ENCODE measurements at regions not wholly inside any gene's neighbourhood (a gene's known extent, or its start where the extent isn't known, plus 50 kb on each side); places are given as distances from the start of the nearest gene placed in this dataset.

DNA sequence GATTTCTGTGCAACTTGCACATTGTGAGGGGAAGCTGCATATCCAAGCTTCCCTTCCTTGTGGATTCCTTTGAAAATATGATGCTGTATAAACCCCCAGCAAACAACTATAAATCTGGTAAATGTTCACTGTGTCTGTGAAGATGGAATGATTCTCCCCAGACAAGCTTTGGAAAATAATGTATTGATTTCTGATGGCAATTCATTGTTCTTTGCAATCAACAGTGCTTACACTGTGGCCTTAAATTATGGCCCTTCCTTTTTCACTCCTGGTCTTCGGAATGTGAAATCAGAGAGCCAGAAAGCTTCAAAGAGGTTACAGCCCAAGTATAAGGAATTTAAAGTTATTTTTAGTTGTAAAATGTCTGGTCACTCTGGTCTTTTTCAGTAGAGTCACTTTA is 308.8 kb downstream of the CBLN4 start:
- 54 to 74% (median 63%) methylated on average over 1 of the region's 1 CpG for WGBS, 3 donors
- FAIRE-seq (no peak), DNase-seq (no peak)

DNA sequence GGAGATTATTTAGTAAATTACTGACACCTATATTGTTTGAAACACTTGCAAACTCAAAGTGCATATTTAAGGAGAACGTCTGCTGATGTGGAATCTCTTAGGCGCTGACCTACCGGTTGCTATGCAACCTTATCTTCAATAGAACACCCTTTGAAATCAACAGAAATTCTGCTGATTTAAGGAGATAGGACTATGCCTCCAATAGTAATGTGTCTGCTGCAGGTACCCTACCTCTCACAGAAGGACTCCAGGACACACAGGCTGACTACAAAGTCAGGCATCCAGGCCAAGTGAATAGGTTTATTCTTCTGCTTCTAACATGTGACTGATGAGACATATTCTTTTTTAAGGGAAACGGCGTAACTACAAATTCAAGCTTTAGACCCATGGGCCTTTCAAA is 311.7 kb downstream of the CBLN4 start:
- WGBS, 3 donors, result 38 to 58% (median 56%) methylated on average over 5 of the region's 5 CpGs
- H3K4me1 ChIP-seq (ENCODE audit: control insufficient read depth in 3 of 3, insufficient read depth in 2 of 3, low read depth in 1 of 3, low read length in 2 of 3), result no peaks in the 10 kb centered on the region
- H3K4me3 ChIP-seq (ENCODE audit: low read depth in 1 of 3, low read length in 3 of 3), result no peak overlapping the region
- H3K36me3 ChIP-seq (ENCODE audit: control insufficient read depth in 3 of 3, insufficient read depth in 2 of 3, low read depth in 1 of 3, low read length in 3 of 3), result no peaks in the 10 kb centered on the region
- no peak for DNase-seq
- H3K27me3 ChIP-seq (ENCODE audit: control insufficient read depth in 3 of 3, insufficient read depth in 3 of 3, low read length in 3 of 3), result no peaks in the 10 kb centered on the region
- H3K27ac ChIP-seq (ENCODE audit: low read depth in 1 of 3, low read length in 2 of 3), result no peak overlapping the region
- no peak for FAIRE-seq
- H3K9me3 ChIP-seq (ENCODE audit: control insufficient read depth in 2 of 2, insufficient read depth in 1 of 2, low read depth in 1 of 2, low read length in 1 of 2), result no peaks in the 10 kb centered on the region

More for the DNA sequence above, 308.8 kb downstream of the CBLN4 start:
- no peak overlapping the region for H3K27ac ChIP-seq (ENCODE audit: low read depth in 1 of 3, low read length in 2 of 3)
- H3K27me3 ChIP-seq (ENCODE audit: control insufficient read depth in 3 of 3, insufficient read depth in 3 of 3, low read length in 3 of 3), result no peaks in the 10 kb centered on the region
- no peaks in the 10 kb centered on the region for H3K9me3 ChIP-seq (ENCODE audit: control insufficient read depth in 2 of 2, insufficient read depth in 1 of 2, low read depth in 1 of 2, low read length in 1 of 2)
- no peak overlapping the region for H3K4me3 ChIP-seq (ENCODE audit: low read depth in 1 of 3, low read length in 3 of 3)
- no peaks in the 10 kb centered on the region for H3K4me1 ChIP-seq (ENCODE audit: control insufficient read depth in 3 of 3, insufficient read depth in 2 of 3, low read depth in 1 of 3, low read length in 2 of 3)
- H3K36me3 ChIP-seq (ENCODE audit: control insufficient read depth in 3 of 3, insufficient read depth in 2 of 3, low read depth in 1 of 3, low read length in 3 of 3), result no peaks in the 10 kb centered on the region

GRCh38 chr20:55685841-55686240 is 319.5 kb downstream of the CBLN4 start:
- WGBS, 3 donors, result 58 to 87% (median 73%) methylated on average over 8 of the region's 8 CpGs
- Histone ChIP-seq H3K27me3 (ENCODE audit: control insufficient read depth in 3 of 3, insufficient read depth in 3 of 3, low read length in 3 of 3) (no peaks in the 10 kb centered on the region), H3K9me3 (ENCODE audit: control insufficient read depth in 2 of 2, insufficient read depth in 1 of 2, low read depth in 1 of 2, low read length in 1 of 2) (peaks cover 0 to 2% of the 10 kb centered on the region in 2 donors), H3K4me1 (ENCODE audit: control insufficient read depth in 3 of 3, insufficient read depth in 2 of 3, low read depth in 1 of 3, low read length in 2 of 3) (no peaks in the 10 kb centered on the region), H3K36me3 (ENCODE audit: control insufficient read depth in 3 of 3, insufficient read depth in 2 of 3, low read depth in 1 of 3, low read length in 3 of 3) (no peaks in the 10 kb centered on the region), H3K27ac (ENCODE audit: low read depth in 1 of 3, low read length in 2 of 3) (no peak overlapping the region), H3K4me3 (ENCODE audit: low read depth in 1 of 3, low read length in 3 of 3) (no peak overlapping the region)
- FAIRE-seq (no peak), DNase-seq (no peak)

- FAIRE-seq (no peak), DNase-seq (no peak)
- H3K9me3 ChIP-seq (ENCODE audit: control insufficient read depth in 2 of 2, insufficient read depth in 1 of 2, low read depth in 1 of 2, low read length in 1 of 2), result peaks cover 0 to 2% of the 10 kb centered on the region in 2 donors
- no peaks in the 10 kb centered on the region for H3K27me3 ChIP-seq (ENCODE audit: control insufficient read depth in 3 of 3, insufficient read depth in 3 of 3, low read length in 3 of 3)
- H3K4me1 ChIP-seq (ENCODE audit: control insufficient read depth in 3 of 3, insufficient read depth in 2 of 3, low read depth in 1 of 3, low read length in 2 of 3), result no peaks in the 10 kb centered on the region
- no peak overlapping the region for H3K27ac ChIP-seq (ENCODE audit: low read depth in 1 of 3, low read length in 2 of 3)
- H3K36me3 ChIP-seq (ENCODE audit: control insufficient read depth in 3 of 3, insufficient read depth in 2 of 3, low read depth in 1 of 3, low read length in 3 of 3), result no peaks in the 10 kb centered on the region
- 70 to 79% (median 76%) methylated on average over 4 of the region's 4 CpGs for WGBS, 3 donors
- H3K4me3 ChIP-seq (ENCODE audit: low read depth in 1 of 3, low read length in 3 of 3), result no peak overlapping the region
These were observed 319.9 kb downstream of the CBLN4 start for GRCh38 chr20:55685425-55685824.

DNA sequence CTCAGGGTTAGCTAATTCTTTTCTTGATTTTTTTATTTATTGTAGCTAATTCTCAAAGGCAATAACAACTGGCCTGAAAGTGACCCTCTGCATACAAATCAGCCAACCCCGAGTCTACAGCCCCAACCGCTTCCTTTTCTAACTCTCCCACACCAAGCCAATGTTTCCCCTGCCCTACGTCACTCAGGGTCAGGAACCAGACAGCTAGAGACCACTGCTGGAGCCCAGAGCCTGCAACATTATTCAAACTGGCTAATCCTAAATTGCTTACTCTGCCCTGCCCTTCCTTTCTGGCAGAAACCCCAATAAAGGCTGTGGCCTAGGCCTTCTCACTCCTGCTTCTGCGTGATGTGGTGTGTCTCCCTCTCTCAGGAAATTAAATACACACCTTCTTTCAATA is 320.7 kb downstream of the CBLN4 start:
- Histone ChIP-seq H3K4me3 (ENCODE audit: low read depth in 1 of 3, low read length in 3 of 3) (no peak overlapping the region), H3K36me3 (ENCODE audit: control insufficient read depth in 3 of 3, insufficient read depth in 2 of 3, low read depth in 1 of 3, low read length in 3 of 3) (no peaks in the 10 kb centered on the region), H3K27ac (ENCODE audit: low read depth in 1 of 3, low read length in 2 of 3) (no peak overlapping the region), H3K9me3 (ENCODE audit: control insufficient read depth in 2 of 2, insufficient read depth in 1 of 2, low read depth in 1 of 2, low read length in 1 of 2) (peaks cover 0 to 2% of the 10 kb centered on the region in 2 donors), H3K4me1 (ENCODE audit: control insufficient read depth in 3 of 3, insufficient read depth in 2 of 3, low read depth in 1 of 3, low read length in 2 of 3) (no peaks in the 10 kb centered on the region), H3K27me3 (ENCODE audit: control insufficient read depth in 3 of 3, insufficient read depth in 3 of 3, low read length in 3 of 3) (no peaks in the 10 kb centered on the region)
- 49 to 67% (median 50%) methylated on average over 4 of the region's 4 CpGs for WGBS, 3 donors
- FAIRE-seq (no peak), DNase-seq (no peak)

GRCh38 chr20:55678970-55679667 is 326.2 kb downstream of the CBLN4 start:
- Histone ChIP-seq H3K27me3 (ENCODE audit: control insufficient read depth in 3 of 3, insufficient read depth in 3 of 3, low read length in 3 of 3) (no peaks in the 10 kb centered on the region), H3K4me1 (ENCODE audit: control insufficient read depth in 3 of 3, insufficient read depth in 2 of 3, low read depth in 1 of 3, low read length in 2 of 3) (no peaks in the 10 kb centered on the region), H3K36me3 (ENCODE audit: control insufficient read depth in 3 of 3, insufficient read depth in 2 of 3, low read depth in 1 of 3, low read length in 3 of 3) (no peaks in the 10 kb centered on the region), H3K4me3 (ENCODE audit: low read depth in 1 of 3, low read length in 3 of 3) (no peak overlapping the region), H3K9me3 (ENCODE audit: control insufficient read depth in 2 of 2, insufficient read depth in 1 of 2, low read depth in 1 of 2, low read length in 1 of 2) (peaks cover 0 to 1% of the 10 kb centered on the region in 2 donors), H3K27ac (ENCODE audit: low read depth in 1 of 3, low read length in 2 of 3) (no peak overlapping the region)
- WGBS, 3 donors, result 28 to 68% (median 41%) methylated on average over 5 of the region's 5 CpGs
- FAIRE-seq (no peak), DNase-seq (no peak)

DNA sequence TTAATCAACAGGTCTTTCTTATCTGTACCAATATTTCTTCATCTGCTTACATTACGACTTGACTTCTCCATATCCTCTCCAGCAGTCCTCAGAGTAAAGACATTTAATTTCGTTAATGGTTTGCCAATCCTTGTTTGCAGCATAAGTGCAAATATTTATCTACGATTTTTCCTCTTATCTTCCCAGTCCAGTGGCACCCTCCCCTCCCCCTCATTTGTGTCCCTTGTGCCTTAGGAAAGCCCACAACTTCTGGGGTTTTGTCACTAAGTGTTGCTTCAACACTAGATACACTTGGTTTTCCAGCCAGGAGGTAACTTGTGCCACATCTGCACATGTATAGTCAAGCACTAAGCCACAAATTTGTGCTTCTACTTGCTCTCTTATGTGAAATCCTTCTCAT is 327.2 kb downstream of the CBLN4 start:
- 19 to 55% (median 33%) methylated on average over 3 of the region's 3 CpGs for WGBS, 3 donors
- Histone ChIP-seq H3K4me3 (ENCODE audit: low read depth in 1 of 3, low read length in 3 of 3) (no peak overlapping the region), H3K27ac (ENCODE audit: low read depth in 1 of 3, low read length in 2 of 3) (no peak overlapping the region), H3K36me3 (ENCODE audit: control insufficient read depth in 3 of 3, insufficient read depth in 2 of 3, low read depth in 1 of 3, low read length in 3 of 3) (no peaks in the 10 kb centered on the region), H3K9me3 (ENCODE audit: control insufficient read depth in 2 of 2, insufficient read depth in 1 of 2, low read depth in 1 of 2, low read length in 1 of 2) (peaks cover 0 to 1% of the 10 kb centered on the region in 2 donors), H3K4me1 (ENCODE audit: control insufficient read depth in 3 of 3, insufficient read depth in 2 of 3, low read depth in 1 of 3, low read length in 2 of 3) (no peaks in the 10 kb centered on the region), H3K27me3 (ENCODE audit: control insufficient read depth in 3 of 3, insufficient read depth in 3 of 3, low read length in 3 of 3) (no peaks in the 10 kb centered on the region)
- FAIRE-seq (no peak), DNase-seq (no peak)

DNA sequence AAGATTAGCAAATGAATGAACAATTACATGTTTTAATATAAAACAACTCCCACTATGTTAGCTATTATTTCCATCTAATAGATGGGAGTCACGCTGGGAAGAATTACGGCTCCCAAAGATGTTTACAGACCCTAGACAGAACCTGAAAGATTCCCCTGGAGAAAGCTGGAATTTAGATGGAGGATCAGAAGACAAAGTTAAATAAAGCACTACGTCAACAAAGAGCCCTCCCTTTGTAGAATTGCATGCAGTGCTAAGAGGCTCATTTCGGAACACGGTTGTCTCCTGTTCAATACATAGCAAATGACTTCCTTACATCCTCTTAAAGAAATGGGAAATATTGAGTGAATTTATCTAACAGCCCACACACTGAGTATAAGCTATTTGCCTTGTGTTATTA is 328.3 kb downstream of the CBLN4 start:
- FAIRE-seq (no peak), DNase-seq (no peak)
- Histone ChIP-seq H3K9me3 (ENCODE audit: control insufficient read depth in 2 of 2, insufficient read depth in 1 of 2, low read depth in 1 of 2, low read length in 1 of 2) (peaks cover 0 to 2% of the 10 kb centered on the region in 2 donors), H3K4me3 (ENCODE audit: low read depth in 1 of 3, low read length in 3 of 3) (no peak overlapping the region), H3K36me3 (ENCODE audit: control insufficient read depth in 3 of 3, insufficient read depth in 2 of 3, low read depth in 1 of 3, low read length in 3 of 3) (no peaks in the 10 kb centered on the region), H3K4me1 (ENCODE audit: control insufficient read depth in 3 of 3, insufficient read depth in 2 of 3, low read depth in 1 of 3, low read length in 2 of 3) (no peaks in the 10 kb centered on the region), H3K27ac (ENCODE audit: low read depth in 1 of 3, low read length in 2 of 3) (no peak overlapping the region), H3K27me3 (ENCODE audit: control insufficient read depth in 3 of 3, insufficient read depth in 3 of 3, low read length in 3 of 3) (no peaks in the 10 kb centered on the region)
- WGBS, 3 donors, result 55 to 71% (median 58%) methylated on average over 5 of the region's 5 CpGs

GRCh38 chr20:55676097-55676496 is 329.2 kb downstream of the CBLN4 start:
- Histone ChIP-seq H3K27me3 (ENCODE audit: control insufficient read depth in 3 of 3, insufficient read depth in 3 of 3, low read length in 3 of 3) (no peaks in the 10 kb centered on the region), H3K9me3 (ENCODE audit: control insufficient read depth in 2 of 2, insufficient read depth in 1 of 2, low read depth in 1 of 2, low read length in 1 of 2) (peaks cover 0 to 7% of the 10 kb centered on the region in 2 donors), H3K27ac (ENCODE audit: low read depth in 1 of 3, low read length in 2 of 3) (no peak overlapping the region), H3K36me3 (ENCODE audit: control insufficient read depth in 3 of 3, insufficient read depth in 2 of 3, low read depth in 1 of 3, low read length in 3 of 3) (no peaks in the 10 kb centered on the region), H3K4me3 (ENCODE audit: low read depth in 1 of 3, low read length in 3 of 3) (no peak overlapping the region), H3K4me1 (ENCODE audit: control insufficient read depth in 3 of 3, insufficient read depth in 2 of 3, low read depth in 1 of 3, low read length in 2 of 3) (no peaks in the 10 kb centered on the region)
- FAIRE-seq (no peak), DNase-seq (no peak)
- 70 to 76% (median 74%) methylated on average over 5 of the region's 5 CpGs for WGBS, 3 donors
